Muscle layer of duodenum (tissue), 2 donors: ENCODE measurements at regions not wholly inside any gene's neighbourhood (a gene's known extent, or its start where the extent isn't known, plus 50 kb on each side); places are given as distances from the start of the nearest gene placed in this dataset.

Experiments used
- H3K27ac ChIP-seq: one replicate; pipeline ENCODE4 v1.7.0; 2013; ENCODE audit warnings: mild to moderate bottlenecking, low read length
- H3K27me3 ChIP-seq: one replicate; pipeline ENCODE4 v1.7.0; 2013; ENCODE audit warnings: low read depth, mild to moderate bottlenecking, control low read depth, low read length
- H3K36me3 ChIP-seq, 2 donors: one replicate each; pipeline ENCODE4 v1.7.0; 2013; ENCODE audit warnings: low read length in 2 of 2, control low read depth in 1 of 2, mild to moderate bottlenecking in 1 of 2; ENCODE audit not compliant: insufficient read depth in 2 of 2, control insufficient read depth in 1 of 2
- H3K4me1 ChIP-seq, 2 donors: one replicate each; pipeline ENCODE4 v1.7.0; 2013; ENCODE audit warnings: low read length in 2 of 2, mild to moderate bottlenecking in 2 of 2, control low read depth in 1 of 2, moderate library complexity in 1 of 2; ENCODE audit not compliant: insufficient read depth in 2 of 2, control insufficient read depth in 1 of 2
- H3K4me3 ChIP-seq, 2 donors: one replicate each; pipeline ENCODE4 v1.7.0; 2013; ENCODE audit warnings: low read length in 2 of 2, low read depth in 1 of 2, mild to moderate bottlenecking in 1 of 2
- H3K9me3 ChIP-seq, 2 donors: one replicate each; pipeline ENCODE4 v1.7.0; 2013; ENCODE audit warnings: low read length in 2 of 2, control low read depth in 1 of 2, mild to moderate bottlenecking in 1 of 2; ENCODE audit not compliant: control insufficient read depth in 1 of 2
- donor health status: healthy.

GRCh38 chr12:30506411-30506810 is 189.3 kb downstream of the IPO8 start:
- Histone ChIP-seq H3K27ac (no peak overlapping the region), H3K4me1 (no peaks in the 10 kb centered on the region), H3K4me3 (no peak overlapping the region), H3K36me3 (no peaks in the 10 kb centered on the region), H3K27me3 (no peaks in the 10 kb centered on the region), H3K9me3 (no peaks in the 10 kb centered on the region)

- no peaks in the 10 kb centered on the region for H3K36me3 ChIP-seq
- no peak overlapping the region for H3K27ac ChIP-seq
- H3K4me1 ChIP-seq, result no peaks in the 10 kb centered on the region
Observed at GRCh38 chr12:30501718-30502117, 194.0 kb downstream of the IPO8 start.

GRCh38 chr12:30500532-30500931 is 195.1 kb downstream of the IPO8 start:
- Histone ChIP-seq H3K27me3 (no peaks in the 10 kb centered on the region), H3K36me3 (no peaks in the 10 kb centered on the region), H3K4me3 (no peak overlapping the region), H3K4me1 (no peaks in the 10 kb centered on the region), H3K27ac (no peak overlapping the region), H3K9me3 (no peaks in the 10 kb centered on the region)

More at GRCh38 chr12:30501718-30502117, 194.0 kb downstream of the IPO8 start:
- no peak overlapping the region for H3K4me3 ChIP-seq
- no peaks in the 10 kb centered on the region for H3K27me3 ChIP-seq
- H3K9me3 ChIP-seq, result no peaks in the 10 kb centered on the region

GRCh38 chr12:30485230-30485890 is 210.3 kb downstream of the IPO8 start:
- Histone ChIP-seq H3K27me3 (no peaks in the 10 kb centered on the region), H3K36me3 (no peaks in the 10 kb centered on the region), H3K9me3 (no peaks in the 10 kb centered on the region), H3K27ac (no peak overlapping the region), H3K4me3 (no peak overlapping the region), H3K4me1 (no peaks in the 10 kb centered on the region)

GRCh38 chr12:30484658-30485057 is 211.0 kb downstream of the IPO8 start:
- H3K27ac ChIP-seq, result no peak overlapping the region
- no peaks in the 10 kb centered on the region for H3K9me3 ChIP-seq
- H3K4me3 ChIP-seq, result no peak overlapping the region
- no peaks in the 10 kb centered on the region for H3K4me1 ChIP-seq
- no peaks in the 10 kb centered on the region for H3K36me3 ChIP-seq
- H3K27me3 ChIP-seq, result no peaks in the 10 kb centered on the region

- no peak overlapping the region for H3K27ac ChIP-seq
- no peaks in the 10 kb centered on the region for H3K4me1 ChIP-seq
- H3K36me3 ChIP-seq, result no peaks in the 10 kb centered on the region
- H3K27me3 ChIP-seq, result no peaks in the 10 kb centered on the region
- H3K4me3 ChIP-seq, result no peak overlapping the region
- H3K9me3 ChIP-seq, result no peaks in the 10 kb centered on the region
Observed at GRCh38 chr12:30482650-30483049, 213.0 kb downstream of the IPO8 start.

- Histone ChIP-seq H3K4me3 (no peak overlapping the region), H3K9me3 (peaks cover 0 to 10% of the 10 kb centered on the region in 2 donors), H3K27me3 (no peaks in the 10 kb centered on the region), H3K4me1 (no peaks in the 10 kb centered on the region), H3K27ac (no peak overlapping the region), H3K36me3 (no peaks in the 10 kb centered on the region)
Observed at GRCh38 chr12:30473274-30473673, 222.4 kb downstream of the IPO8 start.

GRCh38 chr12:30466093-30466585 is 229.5 kb downstream of the IPO8 start:
- Histone ChIP-seq H3K27me3 (no peaks in the 10 kb centered on the region), H3K4me1 (no peaks in the 10 kb centered on the region), H3K27ac (no peak overlapping the region), H3K36me3 (no peaks in the 10 kb centered on the region), H3K4me3 (no peak overlapping the region), H3K9me3 (peaks cover 0 to 10% of the 10 kb centered on the region in 2 donors)

- Histone ChIP-seq H3K27ac (no peak overlapping the region), H3K9me3 (no peaks in the 10 kb centered on the region), H3K27me3 (no peaks in the 10 kb centered on the region), H3K4me3 (no peak overlapping the region), H3K4me1 (no peaks in the 10 kb centered on the region), H3K36me3 (no peaks in the 10 kb centered on the region)
Observed at GRCh38 chr12:30463636-30464035, 232.0 kb downstream of the IPO8 start.

- H3K27me3 ChIP-seq, result no peaks in the 10 kb centered on the region
- no peak overlapping the region for H3K27ac ChIP-seq
- no peaks in the 10 kb centered on the region for H3K4me1 ChIP-seq
- H3K36me3 ChIP-seq, result no peaks in the 10 kb centered on the region
- no peaks in the 10 kb centered on the region for H3K9me3 ChIP-seq
- H3K4me3 ChIP-seq, result no peak overlapping the region
Observed at GRCh38 chr12:30462249-30462648, 233.4 kb downstream of the IPO8 start.

GRCh38 chr12:30461026-30461615 is 234.5 kb downstream of the IPO8 start:
- Histone ChIP-seq H3K27me3 (no peaks in the 10 kb centered on the region), H3K4me3 (no peak overlapping the region), H3K36me3 (no peaks in the 10 kb centered on the region), H3K4me1 (no peaks in the 10 kb centered on the region), H3K27ac (no peak overlapping the region), H3K9me3 (no peaks in the 10 kb centered on the region)

- no peaks in the 10 kb centered on the region for H3K27me3 ChIP-seq
- H3K4me1 ChIP-seq, result no peaks in the 10 kb centered on the region
- H3K4me3 ChIP-seq, result no peak overlapping the region
- no peak overlapping the region for H3K27ac ChIP-seq
- no peaks in the 10 kb centered on the region for H3K9me3 ChIP-seq
- H3K36me3 ChIP-seq, result no peaks in the 10 kb centered on the region
Observed at GRCh38 chr12:30458453-30458852, 237.2 kb downstream of the IPO8 start.
